Sigmoid colon (tissue), 6 donors: ENCODE measurements at regions not wholly inside any gene's neighbourhood (a gene's known extent, or its start where the extent isn't known, plus 50 kb on each side); places are given as distances from the start of the nearest gene placed in this dataset.
"Not testable (repeated sequence)": the region's sequence is repeated elsewhere in the genome, so short reads cannot be mapped to it uniquely, and the experiment has no call there.

ENCODE experiments used
- DNase-seq: peaks from one replicate; pipeline ENCODE4 v3.0.0-alpha.2; 2019
- H3K27ac ChIP-seq, 4 donors: fragments of 200-600 bp; sonication (generic); one replicate each; pipeline ENCODE4 v1.5.1; 2016 to 2019; ENCODE audit warnings: mild to moderate bottlenecking in 1 of 4
- H3K27me3 ChIP-seq, 3 donors: fragments of 200-600 bp; sonication (generic); one replicate each; pipeline ENCODE4 v1.5.1; 2019; ENCODE audit warnings: mild to moderate bottlenecking in 1 of 3
- H3K36me3 ChIP-seq, 4 donors: fragments of 200-600 bp; sonication (generic); one replicate each; pipeline ENCODE4 v1.5.1; 2016 to 2019
- H3K4me1 ChIP-seq, 4 donors: fragments of 200-600 bp; sonication (generic); one replicate each; pipeline ENCODE4 v1.5.1; 2017 to 2019
- H3K4me3 ChIP-seq, 4 donors: fragments of 200-600 bp; sonication (generic); one replicate each; pipeline ENCODE4 v1.5.1; 2017 to 2019; ENCODE audit warnings: mild to moderate bottlenecking in 2 of 4, moderate library complexity in 1 of 4
- H3K9me3 ChIP-seq, 4 donors: fragments of 200-600 bp in 3 of 4; sonication (generic) in 3 of 4; one replicate each; pipeline versions ENCODE4 v1.5.1 to v1.6.1; 2013 to 2019
- EP300 ChIP-seq, 4 donors: sonication (generic); formaldehyde crosslinking; IDR thresholded peaks; one replicate each; pipeline ENCODE4 v1.6.1; 2017; ENCODE audit warnings: antibody characterized with exemption in 4 of 4
- POLR2A ChIP-seq, 2 donors: fragments of 450-650 bp; IDR thresholded peaks; one replicate each; pipeline ENCODE4 v1.6.1; 2016; ENCODE audit warnings: antibody characterized with exemption in 2 of 2, mild to moderate bottlenecking in 2 of 2, moderate library complexity in 2 of 2
- POLR2AphosphoS5 ChIP-seq, 4 donors: sonication (generic); formaldehyde crosslinking; IDR thresholded peaks; one replicate each; pipeline ENCODE4 v1.6.1; 2017; ENCODE audit warnings: antibody characterized with exemption in 4 of 4
- WGBS, 2 donors: extraction: QIAGEN DNeasy Blood & Tissue Kit; methylation state at CpG; one replicate each; pipeline ENCODE4 v1.1.7; 2013; 5-methylcytosine and 5-hydroxymethylcytosine counted together
- intact Hi-C: fragments of 100-400 bp; cut with DNase I; formaldehyde crosslinking; loops from one replicate; pipeline ENCODE4 v1.15.1; 2023
- TF ChIP-seq, protein P1 (sequence below), 4 experiments: fragments of 450-650 bp in 3 of 4; fragments of 200-600 bp in 1 of 4; IDR thresholded peaks; one replicate each; pipeline ENCODE4 v1.5.1; 2016 to 2019; ENCODE audit warnings: antibody characterized with exemption in 4 of 4, mild to moderate bottlenecking in 3 of 4, moderate library complexity in 2 of 4
- donor health status: healthy with polysubstance abuse.
- donor health status: healthy.

DNA sequence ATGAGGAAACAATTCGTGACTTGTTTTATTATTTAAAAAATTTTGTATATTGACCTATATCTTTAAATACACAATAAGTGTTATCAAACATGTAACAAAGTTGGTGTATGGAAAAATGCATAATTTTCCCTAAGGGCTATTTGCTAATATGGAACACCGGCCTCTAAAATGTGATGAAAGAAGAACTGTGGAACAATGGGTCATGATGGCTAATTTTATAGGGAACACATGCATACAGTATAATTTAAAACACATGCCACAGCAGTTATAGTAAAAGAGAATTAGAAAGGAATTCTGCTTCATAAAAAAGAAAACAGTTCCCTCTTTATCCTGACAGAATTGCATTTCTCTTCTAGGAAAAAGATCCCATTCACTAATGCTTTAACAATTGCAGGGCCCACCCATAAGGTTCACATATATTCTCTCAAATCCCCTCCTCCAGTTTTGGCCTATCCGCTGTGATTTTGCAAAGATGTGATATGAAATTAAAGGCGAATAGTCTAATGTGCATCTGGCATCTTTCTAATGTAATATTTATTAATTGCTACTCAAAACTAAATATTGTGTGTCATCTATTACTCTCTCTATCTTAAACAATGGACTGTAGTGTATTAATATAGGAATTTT lies 628.1 kb upstream of the CITED2 start:
- no peak for TF ChIP-seq POLR2A (IDR thresholded peaks at IDR 0.05)
- TF ChIP-seq EP300 (IDR thresholded peaks at IDR 0.05), result no peak
- TF ChIP-seq, protein P1, sequence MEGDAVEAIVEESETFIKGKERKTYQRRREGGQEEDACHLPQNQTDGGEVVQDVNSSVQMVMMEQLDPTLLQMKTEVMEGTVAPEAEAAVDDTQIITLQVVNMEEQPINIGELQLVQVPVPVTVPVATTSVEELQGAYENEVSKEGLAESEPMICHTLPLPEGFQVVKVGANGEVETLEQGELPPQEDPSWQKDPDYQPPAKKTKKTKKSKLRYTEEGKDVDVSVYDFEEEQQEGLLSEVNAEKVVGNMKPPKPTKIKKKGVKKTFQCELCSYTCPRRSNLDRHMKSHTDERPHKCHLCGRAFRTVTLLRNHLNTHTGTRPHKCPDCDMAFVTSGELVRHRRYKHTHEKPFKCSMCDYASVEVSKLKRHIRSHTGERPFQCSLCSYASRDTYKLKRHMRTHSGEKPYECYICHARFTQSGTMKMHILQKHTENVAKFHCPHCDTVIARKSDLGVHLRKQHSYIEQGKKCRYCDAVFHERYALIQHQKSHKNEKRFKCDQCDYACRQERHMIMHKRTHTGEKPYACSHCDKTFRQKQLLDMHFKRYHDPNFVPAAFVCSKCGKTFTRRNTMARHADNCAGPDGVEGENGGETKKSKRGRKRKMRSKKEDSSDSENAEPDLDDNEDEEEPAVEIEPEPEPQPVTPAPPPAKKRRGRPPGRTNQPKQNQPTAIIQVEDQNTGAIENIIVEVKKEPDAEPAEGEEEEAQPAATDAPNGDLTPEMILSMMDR (IDR thresholded peaks at IDR 0.05), result no peak
- TF ChIP-seq POLR2AphosphoS5 (IDR thresholded peaks at IDR 0.05), result no peak
- no peak overlapping the region for H3K27ac ChIP-seq
- 70 to 80% methylated on average over 4 of the region's 4 CpGs for WGBS, 2 donors
- H3K27me3 ChIP-seq, result no peaks in the 10 kb centered on the region
- no peaks in the 10 kb centered on the region for H3K4me1 ChIP-seq
- intact Hi-C loops, result no loop called here
- H3K36me3 ChIP-seq, result no peaks in the 10 kb centered on the region
- H3K4me3 ChIP-seq, result no peak overlapping the region
- DNase-seq, result no peak
- no peaks in the 10 kb centered on the region for H3K9me3 ChIP-seq

DNA sequence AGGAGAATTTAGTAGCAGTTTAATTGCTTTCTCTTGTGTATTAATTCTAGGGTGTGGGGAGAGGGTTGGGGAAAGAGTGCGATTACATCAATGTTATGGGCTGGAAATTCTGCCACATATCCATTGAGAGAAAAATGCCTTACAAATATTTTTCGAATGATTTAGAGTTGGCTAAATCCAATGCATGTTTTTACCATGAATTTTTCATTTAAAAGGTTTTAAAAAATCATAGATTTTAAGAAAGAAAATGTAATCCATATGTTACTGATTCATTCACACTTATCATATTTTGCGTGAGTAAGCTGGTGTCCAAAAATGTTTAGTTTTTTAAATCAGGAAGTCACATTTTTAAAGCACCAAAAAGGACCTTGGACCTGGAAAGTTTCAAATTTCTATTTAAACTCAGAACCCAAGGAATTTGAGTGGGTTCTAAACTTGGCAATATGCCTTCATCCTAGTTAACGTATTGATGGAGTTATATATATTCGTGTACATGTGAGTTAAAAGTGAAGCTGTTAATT lies 627.4 kb upstream of the CITED2 start:
- Histone ChIP-seq H3K36me3 (no peaks in the 10 kb centered on the region), H3K4me1 (no peaks in the 10 kb centered on the region), H3K4me3 (no peak overlapping the region), H3K27ac (no peak overlapping the region), H3K9me3 (no peaks in the 10 kb centered on the region), H3K27me3 (no peaks in the 10 kb centered on the region)
- 63 to 78% methylated on average over 5 of the region's 5 CpGs for WGBS, 2 donors
- TF ChIP-seq POLR2A (IDR thresholded peaks at IDR 0.05) (no peak), EP300 (IDR thresholded peaks at IDR 0.05) (no peak), POLR2AphosphoS5 (IDR thresholded peaks at IDR 0.05) (no peak)
- TF ChIP-seq, protein P1 (IDR thresholded peaks at IDR 0.05), result no peak
- intact Hi-C loops, result no loop called here
- DNase-seq, result no peak

DNA sequence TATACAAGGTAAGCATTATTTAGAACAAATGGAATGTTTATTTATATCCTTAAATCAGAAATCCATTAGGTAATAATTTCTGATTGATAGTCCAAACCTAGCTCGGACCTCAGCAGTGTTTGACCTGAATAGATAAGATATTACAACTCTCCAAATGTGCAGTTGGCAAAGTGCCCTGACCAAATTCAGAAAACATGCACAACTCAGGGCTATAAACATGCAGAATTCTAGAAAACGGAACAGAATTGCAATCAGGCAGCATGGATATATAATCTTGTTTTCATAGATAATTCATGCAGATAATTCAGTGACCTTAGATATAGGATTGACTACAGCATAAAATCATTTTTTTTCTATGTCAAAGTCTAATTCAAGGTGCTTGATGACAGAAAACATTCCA lies 626.6 kb upstream of the CITED2 start:
- Histone ChIP-seq H3K4me1 (no peaks in the 10 kb centered on the region), H3K9me3 (no peaks in the 10 kb centered on the region), H3K27ac (no peak overlapping the region), H3K36me3 (no peaks in the 10 kb centered on the region), H3K4me3 (no peak overlapping the region), H3K27me3 (no peaks in the 10 kb centered on the region)
- intact Hi-C loops, result no loop called here
- WGBS, 2 donors, result 25 to 69% methylated on average over 2 of the region's 2 CpGs
- no peak for DNase-seq
- TF ChIP-seq EP300 (IDR thresholded peaks at IDR 0.05) (no peak), POLR2A (IDR thresholded peaks at IDR 0.05) (no peak), POLR2AphosphoS5 (IDR thresholded peaks at IDR 0.05) (no peak)
- TF ChIP-seq, protein P1 (IDR thresholded peaks at IDR 0.05), result no peak

DNA sequence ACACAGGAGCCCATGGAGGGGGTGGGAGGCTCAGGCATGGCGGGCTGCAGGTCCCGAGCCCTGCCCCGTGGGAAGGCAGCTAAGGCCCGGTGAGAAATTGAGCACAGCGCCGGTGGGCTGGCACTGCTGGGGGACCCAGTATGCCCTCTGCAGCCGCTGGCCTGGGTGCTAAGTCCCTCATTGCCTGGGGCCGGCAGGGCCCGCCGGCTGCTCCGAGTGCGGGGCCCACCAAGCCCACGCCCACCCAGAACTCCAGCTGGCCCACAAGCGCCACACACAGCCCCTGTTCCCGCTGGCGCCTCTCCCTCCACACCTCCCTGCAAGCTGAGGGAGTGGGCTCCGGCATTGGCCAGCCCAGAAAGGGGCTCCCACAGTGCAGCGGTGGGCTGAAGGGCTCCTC lies 625.2 kb upstream of the CITED2 start:
- H3K27me3 ChIP-seq, H3K9me3 ChIP-seq, H3K27ac ChIP-seq, intact Hi-C loops, H3K4me3 ChIP-seq, DNase-seq, H3K4me1 ChIP-seq, H3K36me3 ChIP-seq: not testable (repeated sequence)
- 97 to 98% methylated on average over 18 of the region's 18 CpGs for WGBS, 2 donors

DNA sequence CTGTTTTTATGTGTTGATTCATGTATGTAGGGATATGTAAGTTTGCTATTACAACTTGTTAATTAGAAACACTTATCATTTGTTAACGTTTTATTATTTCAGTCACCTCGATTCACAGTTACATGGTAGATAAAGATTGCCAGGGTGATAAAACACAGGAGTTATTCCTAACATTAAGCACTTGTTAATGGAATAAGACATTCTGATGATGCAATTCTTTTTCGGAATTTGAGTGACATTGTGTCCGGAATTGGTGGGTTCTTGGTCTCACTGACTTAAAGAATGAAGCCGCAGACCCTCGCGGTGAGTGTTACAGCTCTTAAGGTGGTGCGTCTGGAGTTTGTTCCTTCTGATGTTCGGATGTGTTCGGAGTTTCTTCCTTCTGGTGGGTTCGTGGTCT lies 624.0 kb upstream of the CITED2 start:
- intact Hi-C loops, H3K9me3 ChIP-seq, H3K36me3 ChIP-seq, H3K4me3 ChIP-seq, H3K27me3 ChIP-seq, DNase-seq, H3K27ac ChIP-seq, H3K4me1 ChIP-seq: not testable (repeated sequence)
- WGBS, 2 donors, result 85 to 95% methylated on average over 11 of the region's 11 CpGs

DNA sequence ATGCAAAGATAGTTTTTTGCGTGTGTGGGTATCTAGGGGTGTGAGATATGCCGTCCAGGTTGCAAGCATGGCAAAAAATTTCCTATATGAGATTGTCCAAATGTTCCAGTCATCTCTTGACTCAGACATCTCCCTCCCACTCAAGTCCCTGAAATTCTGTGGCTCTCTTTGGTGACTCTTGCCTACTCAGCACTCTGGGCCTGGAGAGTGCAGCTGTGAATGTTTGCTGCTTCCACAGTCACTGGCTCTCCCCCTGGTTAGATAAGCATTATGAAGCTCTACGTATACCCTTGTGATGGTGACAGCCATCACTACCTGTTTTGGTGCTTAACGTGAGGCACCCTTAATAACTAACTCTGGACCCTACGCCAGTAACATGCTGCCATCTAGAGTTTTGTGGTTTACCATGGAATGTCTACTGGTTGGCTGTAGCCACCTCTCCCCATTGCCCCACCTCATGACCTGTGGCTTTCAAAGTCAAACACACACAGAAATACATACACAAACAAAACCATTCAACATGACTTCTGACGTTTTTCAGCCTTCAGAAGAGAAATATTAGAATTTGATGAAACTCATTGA lies 621.9 kb upstream of the CITED2 start:
- Histone ChIP-seq H3K4me3 (no peak overlapping the region), H3K36me3 (no peaks in the 10 kb centered on the region), H3K27me3 (no peaks in the 10 kb centered on the region), H3K27ac (no peak overlapping the region), H3K9me3 (no peaks in the 10 kb centered on the region), H3K4me1 (peaks cover 0 to 1% (median under 1%) of the 10 kb centered on the region in 4 donors)
- DNase-seq, result no peak
- TF ChIP-seq POLR2A (IDR thresholded peaks at IDR 0.05) (no peak), EP300 (IDR thresholded peaks at IDR 0.05) (no peak), POLR2AphosphoS5 (IDR thresholded peaks at IDR 0.05) (no peak)
- TF ChIP-seq, protein P1 (IDR thresholded peaks at IDR 0.05), result no peak
- WGBS, 2 donors, result 79 to 83% methylated on average over 6 of the region's 6 CpGs
- intact Hi-C loops, result no loop called here
